Esophagus mucosa (tissue), 1 donor: ENCODE measurements at regions not wholly inside any gene's neighbourhood (a gene's known extent, or its start where the extent isn't known, plus 50 kb on each side); places are given as distances from the start of the nearest gene placed in this dataset.

Experiments used
- ATAC-seq: fragments of 200-7000 bp; cut with Tn5 transposase; one replicate; pipeline ENCODE4 v1.9.1; 2020
- donor health status: DM: yes; HTN: yes; CAD: no.

DNA sequence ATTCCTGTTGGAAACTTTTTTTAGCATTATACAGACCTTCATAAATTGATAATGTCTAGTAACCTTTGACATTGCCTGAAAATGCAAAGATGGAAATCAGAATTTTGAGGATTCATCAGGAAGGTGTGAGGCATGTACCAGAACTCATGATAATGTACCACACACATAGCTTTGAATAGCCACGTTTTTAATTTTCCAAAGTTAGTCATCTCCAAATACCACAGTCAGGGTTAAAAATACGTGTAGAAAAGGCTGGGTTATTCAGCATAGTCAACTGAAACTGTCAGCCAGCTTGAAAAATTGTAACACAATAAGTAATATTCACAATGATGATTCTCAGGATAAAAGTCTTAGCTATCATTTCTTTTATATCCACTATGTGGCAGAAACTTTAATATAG lies 102.0 kb upstream of the THRB start:
- ATAC-seq = no peak

- peak; percentile 84 for ATAC-seq
Observed at GRCh38 chr3:24598695-24599470, 104.2 kb upstream of the THRB start.

GRCh38 chr3:24601066-24601939 lies 106.7 kb upstream of the THRB start:
- ATAC-seq = no peak

- ATAC-seq = no peak
Observed at GRCh38 chr3:24604215-24604614, 109.6 kb upstream of the THRB start.

- ATAC-seq = no peak
Observed at GRCh38 chr3:24605511-24606028, 110.9 kb upstream of the THRB start.

- ATAC-seq = no peak
Observed at GRCh38 chr3:24607281-24607680, 112.6 kb upstream of the THRB start.

DNA sequence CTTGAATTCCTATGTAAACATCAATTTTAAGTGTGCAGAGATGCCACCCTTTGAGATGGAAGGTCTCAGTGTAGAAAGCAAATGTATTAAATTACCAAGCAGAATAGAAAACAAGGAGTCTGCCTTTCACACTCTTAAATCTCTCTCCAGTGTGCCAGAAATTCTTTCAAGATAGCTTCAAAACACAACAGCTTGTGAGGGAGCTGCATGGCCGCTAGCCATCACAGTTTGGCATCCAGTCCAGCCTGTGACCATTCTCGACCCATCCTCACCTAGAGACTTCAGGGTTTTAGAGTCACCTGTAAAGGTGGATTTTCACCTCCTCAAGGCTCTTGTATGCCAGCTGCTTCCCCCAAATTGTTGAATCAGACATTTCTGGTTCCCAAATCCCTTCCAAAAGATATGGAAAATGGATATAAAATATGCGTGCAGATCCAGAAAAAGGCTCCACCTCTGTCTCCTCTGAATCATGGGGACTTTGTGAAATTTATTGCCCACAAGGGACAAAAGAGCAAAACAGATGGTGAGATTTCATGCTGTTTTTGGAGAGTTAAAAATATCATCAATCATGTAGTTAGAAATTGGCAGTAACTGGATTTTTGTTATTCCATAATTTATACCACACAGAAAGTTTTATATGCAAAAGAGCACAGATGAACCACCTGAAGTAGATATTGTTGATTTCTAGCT lies 114.2 kb upstream of the THRB start:
- no peak for ATAC-seq

DNA sequence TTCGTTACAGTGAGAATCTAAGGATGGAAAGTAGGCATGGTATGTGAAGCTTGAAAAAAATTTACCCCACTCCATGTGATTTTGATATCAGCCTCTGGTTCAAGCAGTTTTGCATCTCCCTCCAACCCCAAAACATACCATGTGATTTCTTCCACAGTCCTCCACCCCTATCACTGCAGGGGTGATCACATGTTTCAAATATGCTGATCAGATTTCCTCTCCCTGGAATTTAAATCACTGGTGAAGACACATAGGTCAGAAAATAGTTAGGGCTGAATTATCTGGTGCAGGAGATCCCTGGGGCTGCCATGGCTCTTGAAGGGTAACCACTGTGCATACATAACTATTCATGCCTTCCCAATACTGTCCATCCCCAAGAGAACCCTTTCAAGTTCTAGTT lies 119.7 kb upstream of the THRB start:
- no peak for ATAC-seq

- no peak for ATAC-seq
Observed at GRCh38 chr3:24615177-24615576, 120.5 kb upstream of the THRB start.

DNA sequence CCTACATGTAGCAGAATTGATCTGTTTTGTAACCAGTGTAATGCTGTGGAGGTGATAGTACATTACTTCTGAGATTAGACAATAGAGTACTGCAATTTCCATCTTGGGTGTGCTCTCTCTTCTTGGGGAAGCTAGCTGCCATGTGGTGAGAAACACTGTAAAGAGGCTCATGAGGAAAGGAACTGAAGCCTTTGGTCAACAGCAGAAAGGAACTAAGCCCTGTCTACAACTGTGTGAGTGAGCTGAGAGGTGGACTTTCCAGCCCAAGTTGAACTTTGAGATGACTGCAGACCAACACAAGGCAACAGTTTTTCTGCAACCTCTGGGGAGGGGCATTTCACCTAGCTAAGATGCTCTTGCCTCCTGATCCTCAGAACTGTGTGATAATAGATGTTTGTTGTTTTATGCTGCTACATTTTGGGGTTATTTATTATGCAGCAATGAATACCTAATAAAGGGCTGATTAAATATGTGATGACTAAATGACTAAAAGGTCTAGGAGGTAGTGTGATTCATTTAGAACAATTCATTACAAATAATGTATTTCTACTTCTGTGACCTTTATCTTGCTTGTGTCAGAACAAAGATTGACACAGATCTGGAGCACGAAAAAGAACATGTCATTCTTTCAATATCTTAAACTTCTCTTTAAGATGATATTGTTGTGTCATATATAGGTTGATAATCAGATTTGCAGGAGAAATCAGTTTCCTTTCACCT lies 121.6 kb upstream of the THRB start:
- ATAC-seq = no peak

- ATAC-seq = peak; percentile 63
Observed at GRCh38 chr3:24622138-24622537, 127.5 kb upstream of the THRB start.

DNA sequence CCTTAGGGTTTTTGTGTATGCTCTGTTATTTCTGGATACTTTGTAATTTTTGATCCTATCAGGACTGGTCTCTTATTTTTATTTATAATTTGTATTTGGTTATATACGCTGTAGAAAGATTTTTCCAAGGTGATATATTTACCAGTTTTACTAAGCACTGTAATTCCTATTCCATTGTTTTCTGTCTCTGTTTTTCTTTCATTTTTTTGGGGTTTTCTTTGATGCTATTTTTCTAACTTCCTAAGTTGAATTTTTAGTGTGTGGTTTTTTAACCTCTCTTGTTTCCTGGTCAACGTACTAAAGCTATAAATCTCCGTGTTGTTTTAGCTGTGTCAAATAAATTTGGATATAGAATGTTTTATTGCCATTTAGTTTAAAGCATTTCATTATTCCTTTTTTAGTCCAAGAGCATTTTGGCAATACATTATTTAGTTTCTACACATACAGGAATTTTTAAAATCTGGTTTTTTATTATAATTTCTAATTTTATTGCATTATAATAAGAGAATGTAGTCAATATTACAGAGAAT lies 128.1 kb upstream of the THRB start:
- ATAC-seq = no peak

DNA sequence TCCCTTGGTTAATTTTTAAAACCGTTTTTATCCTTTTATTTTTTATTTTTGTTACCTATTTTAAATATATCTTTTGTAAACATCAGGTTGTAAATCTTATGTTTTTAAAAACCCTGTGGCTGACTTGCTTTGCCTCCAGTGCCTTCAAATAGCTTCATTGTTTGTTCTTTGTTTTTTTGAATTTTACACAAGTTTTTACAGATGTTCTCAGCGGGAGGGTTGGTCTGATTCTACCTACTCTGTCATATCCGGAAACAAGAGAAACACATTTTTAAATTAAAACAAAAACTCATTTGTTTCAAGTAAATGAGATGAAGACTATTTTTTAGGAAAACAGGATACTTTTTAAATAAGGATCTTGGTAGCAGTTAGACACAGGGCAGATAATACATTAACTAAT lies 129.0 kb upstream of the THRB start:
- no peak for ATAC-seq

DNA sequence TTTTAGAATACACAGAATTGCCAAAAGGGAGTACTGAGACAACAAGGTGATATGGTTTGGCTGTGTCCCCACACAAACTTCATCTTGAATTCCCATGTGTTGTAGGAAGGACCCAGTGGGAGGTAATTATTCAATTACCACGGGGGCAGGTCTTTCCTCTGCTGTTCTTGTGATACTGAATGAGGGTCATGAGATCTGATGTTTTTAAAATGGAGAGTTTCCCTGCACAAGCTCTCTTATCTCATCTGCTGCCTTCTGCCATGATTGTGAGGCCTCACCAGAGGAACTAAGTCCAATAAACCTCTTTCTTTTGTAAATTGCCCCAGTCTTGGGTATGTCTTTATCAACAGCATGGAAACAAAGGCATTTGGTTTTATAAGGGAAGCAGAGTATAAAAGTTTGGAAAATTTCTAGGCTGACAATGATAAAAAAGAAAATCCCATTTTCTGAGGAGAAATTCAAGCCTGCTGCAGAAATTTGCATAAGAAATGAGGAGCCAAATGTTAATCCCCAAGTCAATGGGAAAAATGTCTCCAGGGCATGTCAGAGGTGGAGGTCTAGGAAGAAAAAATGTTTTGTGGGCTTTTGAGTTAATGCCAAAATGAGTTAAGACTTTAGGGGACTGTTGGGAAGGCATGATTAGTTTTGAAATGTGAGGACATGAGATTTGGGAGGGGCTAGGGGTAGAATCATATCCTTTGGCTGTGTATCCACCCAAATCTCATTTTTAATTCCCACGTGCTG lies 130.5 kb upstream of the THRB start:
- no peak for ATAC-seq

- no peak for ATAC-seq
Observed at GRCh38 chr3:24628523-24629258, 134.0 kb upstream of the THRB start.

DNA sequence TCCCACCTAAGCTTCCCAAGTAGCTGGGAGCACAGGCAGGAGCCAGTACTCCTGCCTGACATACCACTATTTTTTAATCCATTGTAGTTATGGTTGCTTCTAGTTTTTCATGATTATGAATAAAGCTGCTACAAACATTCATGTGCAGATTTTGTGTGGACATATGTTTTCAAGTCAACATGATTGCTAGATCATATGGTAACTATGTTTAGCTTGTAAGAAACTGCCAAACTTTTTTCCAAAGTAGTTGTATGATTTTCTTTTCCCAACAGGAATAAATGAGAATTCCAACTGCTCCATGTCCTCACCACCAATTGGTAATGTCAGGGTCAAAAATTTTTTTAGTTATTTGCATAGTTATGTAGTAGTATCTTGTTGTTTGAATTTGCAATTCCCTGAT lies 136.8 kb upstream of the THRB start:
- ATAC-seq = no peak

DNA sequence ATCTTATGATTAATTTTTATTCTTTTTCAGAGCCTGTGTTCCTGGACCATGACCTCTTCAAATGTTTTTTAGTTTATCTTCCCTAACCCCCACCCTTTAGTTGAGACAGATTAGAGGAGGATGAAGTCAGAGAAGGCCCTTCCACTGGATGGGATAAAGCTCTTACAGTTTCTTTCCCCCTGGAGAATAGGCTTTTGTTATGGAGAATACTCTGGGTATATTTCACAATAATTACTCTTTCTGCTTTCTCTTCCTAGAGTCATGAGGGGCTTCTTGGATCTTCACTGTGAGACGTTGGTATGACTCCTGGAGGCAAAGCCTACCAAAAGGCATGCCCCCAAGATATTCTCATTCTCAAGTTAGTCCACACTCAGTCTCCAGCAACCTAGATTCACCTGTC lies 144.4 kb upstream of the THRB start:
- ATAC-seq = no peak

DNA sequence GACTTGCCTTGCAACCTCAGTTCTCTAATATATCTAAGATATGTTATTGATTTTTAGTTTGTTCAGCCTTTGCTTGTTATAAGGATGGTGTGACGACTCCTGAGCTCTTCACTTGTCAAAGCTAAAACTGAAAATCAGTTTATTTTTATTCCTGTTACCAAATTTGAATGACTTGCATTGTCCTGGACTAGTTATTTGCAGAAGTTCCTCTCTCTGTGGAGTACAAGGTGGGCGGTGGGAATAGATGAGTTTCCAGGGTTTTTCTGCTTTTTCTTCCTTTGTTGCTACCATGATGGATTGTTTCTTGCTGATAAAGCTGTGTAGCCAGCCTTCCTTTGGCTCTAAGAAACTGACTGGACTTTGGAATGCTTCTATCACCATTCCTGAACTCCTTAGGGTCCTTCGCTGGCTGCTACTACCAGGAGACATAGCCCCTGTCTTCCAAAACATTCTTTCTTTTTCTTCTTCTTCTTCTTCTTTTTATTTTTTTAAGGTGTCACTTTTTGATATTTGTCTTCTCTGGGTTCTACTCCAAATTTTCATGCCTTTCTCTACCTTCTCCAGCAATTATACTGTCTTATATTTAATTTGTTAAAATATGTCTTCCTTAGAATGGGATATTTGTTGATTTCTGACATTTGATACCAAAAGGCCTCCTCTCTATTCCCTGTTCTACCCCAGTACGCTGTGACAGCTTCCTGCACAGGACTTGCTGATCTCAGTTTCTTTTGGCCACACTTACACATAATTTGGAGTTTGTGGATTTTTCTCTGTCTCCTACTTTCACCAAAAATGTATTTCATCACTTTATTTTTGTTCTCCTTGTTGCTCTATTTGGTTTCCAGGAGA lies 145.1 kb upstream of the THRB start:
- ATAC-seq = no peak

GRCh38 chr3:24640330-24640877 lies 145.8 kb upstream of the THRB start:
- ATAC-seq = peak; percentile 56
